ENCODE measurements at regions not wholly inside any gene's neighbourhood (a gene's known extent, or its start where the extent isn't known, plus 50 kb on each side); places are given as distances from the start of the nearest gene placed in this dataset.

DNA sequence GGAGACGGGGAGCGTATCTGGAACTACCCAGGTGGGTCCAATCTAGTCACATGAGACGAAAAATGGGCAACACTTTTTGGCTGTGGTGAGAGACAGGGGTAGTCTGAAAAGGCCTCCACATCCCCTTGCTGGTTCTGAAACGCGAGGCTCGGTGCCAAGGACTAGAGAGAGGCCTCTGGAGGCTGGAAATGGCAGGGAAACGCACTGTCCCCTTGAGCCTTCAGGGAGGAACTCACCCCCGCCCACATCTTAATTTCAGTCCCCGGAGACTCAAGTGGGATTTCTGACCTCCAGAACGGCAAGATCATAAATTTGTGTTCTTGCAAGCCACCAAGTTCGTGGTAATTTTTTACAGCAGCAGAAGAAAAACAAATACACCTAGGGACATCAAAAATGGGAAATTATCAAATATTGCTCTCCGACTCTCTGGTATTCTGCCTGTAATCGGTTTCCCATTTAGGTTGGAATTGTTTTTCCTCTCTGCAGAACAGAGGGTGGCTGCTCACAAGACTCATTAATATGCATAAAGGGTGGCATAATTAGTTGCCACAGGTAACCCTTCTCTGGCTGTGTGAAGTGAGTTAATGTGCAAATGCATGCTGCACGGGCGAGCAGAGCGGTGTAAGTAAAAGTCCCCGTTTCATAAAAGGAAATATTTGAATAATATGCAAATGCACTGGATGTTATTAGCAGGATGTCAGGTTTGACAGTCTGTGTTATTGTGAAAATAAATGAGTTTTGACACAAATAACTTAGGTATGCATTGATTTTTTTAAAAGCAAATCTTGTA is 185.7 kb downstream of the ARRDC4 start:
- no peak for TF ChIP-seq POLR2A (IDR thresholded peaks at IDR 0.05)
- TF ChIP-seq, protein P1, sequence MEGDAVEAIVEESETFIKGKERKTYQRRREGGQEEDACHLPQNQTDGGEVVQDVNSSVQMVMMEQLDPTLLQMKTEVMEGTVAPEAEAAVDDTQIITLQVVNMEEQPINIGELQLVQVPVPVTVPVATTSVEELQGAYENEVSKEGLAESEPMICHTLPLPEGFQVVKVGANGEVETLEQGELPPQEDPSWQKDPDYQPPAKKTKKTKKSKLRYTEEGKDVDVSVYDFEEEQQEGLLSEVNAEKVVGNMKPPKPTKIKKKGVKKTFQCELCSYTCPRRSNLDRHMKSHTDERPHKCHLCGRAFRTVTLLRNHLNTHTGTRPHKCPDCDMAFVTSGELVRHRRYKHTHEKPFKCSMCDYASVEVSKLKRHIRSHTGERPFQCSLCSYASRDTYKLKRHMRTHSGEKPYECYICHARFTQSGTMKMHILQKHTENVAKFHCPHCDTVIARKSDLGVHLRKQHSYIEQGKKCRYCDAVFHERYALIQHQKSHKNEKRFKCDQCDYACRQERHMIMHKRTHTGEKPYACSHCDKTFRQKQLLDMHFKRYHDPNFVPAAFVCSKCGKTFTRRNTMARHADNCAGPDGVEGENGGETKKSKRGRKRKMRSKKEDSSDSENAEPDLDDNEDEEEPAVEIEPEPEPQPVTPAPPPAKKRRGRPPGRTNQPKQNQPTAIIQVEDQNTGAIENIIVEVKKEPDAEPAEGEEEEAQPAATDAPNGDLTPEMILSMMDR (IDR thresholded peaks at IDR 0.05), result no peak
- TF ChIP-seq POLR2AphosphoS5 (IDR thresholded peaks at IDR 0.05), result no peak
